ENCODE measurements at regions not wholly inside any gene's neighbourhood (a gene's known extent, or its start where the extent isn't known, plus 50 kb on each side); places are given as distances from the start of the nearest gene placed in this dataset.
A peak's percentile ranks its signal among the peaks of the same experiment; 100 is the strongest.

GRCh38 chr2:12211326-12212175, 465.1 kb downstream of the LPIN1 start:
- no peaks in the 10 kb centered on the region for H3K36me3 ChIP-seq
- no peak overlapping the region for H2AFZ ChIP-seq (replicated peaks)
- no peak overlapping the region for H3K4me3 ChIP-seq
- Mint-ChIP-seq H3K4me3 (no peak overlapping the region), H3K4me1 (peaks cover 28% of the 10 kb centered on the region), H3K36me3 (no peaks in the 10 kb centered on the region), H3K9me3 (peaks cover 2% of the 10 kb centered on the region), H3K27me3 (ENCODE audit: insufficient read depth, low read depth) (peaks cover 2% of the 10 kb centered on the region), H3K27ac (peak overlapping the region; percentile 61)
- H3K79me2 ChIP-seq (ENCODE audit: low read depth), result no peaks in the 10 kb centered on the region
- no peaks in the 10 kb centered on the region for H3K9me3 ChIP-seq (ENCODE audit: low read depth)
- H3K27ac ChIP-seq, result no peak overlapping the region
- H4K20me1 ChIP-seq (ENCODE audit: low read depth), result no peaks in the 10 kb centered on the region
- no peak overlapping the region for H3K9ac ChIP-seq
- TF ChIP-seq, protein P1, sequence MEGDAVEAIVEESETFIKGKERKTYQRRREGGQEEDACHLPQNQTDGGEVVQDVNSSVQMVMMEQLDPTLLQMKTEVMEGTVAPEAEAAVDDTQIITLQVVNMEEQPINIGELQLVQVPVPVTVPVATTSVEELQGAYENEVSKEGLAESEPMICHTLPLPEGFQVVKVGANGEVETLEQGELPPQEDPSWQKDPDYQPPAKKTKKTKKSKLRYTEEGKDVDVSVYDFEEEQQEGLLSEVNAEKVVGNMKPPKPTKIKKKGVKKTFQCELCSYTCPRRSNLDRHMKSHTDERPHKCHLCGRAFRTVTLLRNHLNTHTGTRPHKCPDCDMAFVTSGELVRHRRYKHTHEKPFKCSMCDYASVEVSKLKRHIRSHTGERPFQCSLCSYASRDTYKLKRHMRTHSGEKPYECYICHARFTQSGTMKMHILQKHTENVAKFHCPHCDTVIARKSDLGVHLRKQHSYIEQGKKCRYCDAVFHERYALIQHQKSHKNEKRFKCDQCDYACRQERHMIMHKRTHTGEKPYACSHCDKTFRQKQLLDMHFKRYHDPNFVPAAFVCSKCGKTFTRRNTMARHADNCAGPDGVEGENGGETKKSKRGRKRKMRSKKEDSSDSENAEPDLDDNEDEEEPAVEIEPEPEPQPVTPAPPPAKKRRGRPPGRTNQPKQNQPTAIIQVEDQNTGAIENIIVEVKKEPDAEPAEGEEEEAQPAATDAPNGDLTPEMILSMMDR (IDR thresholded peaks at IDR 0.05), result no peak
- TF ChIP-seq EZH2phosphoT487 (IDR thresholded peaks at IDR 0.05) (no peak), EZH2 (IDR thresholded peaks at IDR 0.05) (no peak)
- no peaks in the 10 kb centered on the region for H3K4me1 ChIP-seq
- no peaks in the 10 kb centered on the region for H3F3A ChIP-seq (ENCODE audit: low read depth)
- no peak for DNase-seq (ENCODE audit: low spot score)
- no peaks in the 10 kb centered on the region for H3K27me3 ChIP-seq
- H3K4me2 ChIP-seq, result no peak overlapping the region

DNA sequence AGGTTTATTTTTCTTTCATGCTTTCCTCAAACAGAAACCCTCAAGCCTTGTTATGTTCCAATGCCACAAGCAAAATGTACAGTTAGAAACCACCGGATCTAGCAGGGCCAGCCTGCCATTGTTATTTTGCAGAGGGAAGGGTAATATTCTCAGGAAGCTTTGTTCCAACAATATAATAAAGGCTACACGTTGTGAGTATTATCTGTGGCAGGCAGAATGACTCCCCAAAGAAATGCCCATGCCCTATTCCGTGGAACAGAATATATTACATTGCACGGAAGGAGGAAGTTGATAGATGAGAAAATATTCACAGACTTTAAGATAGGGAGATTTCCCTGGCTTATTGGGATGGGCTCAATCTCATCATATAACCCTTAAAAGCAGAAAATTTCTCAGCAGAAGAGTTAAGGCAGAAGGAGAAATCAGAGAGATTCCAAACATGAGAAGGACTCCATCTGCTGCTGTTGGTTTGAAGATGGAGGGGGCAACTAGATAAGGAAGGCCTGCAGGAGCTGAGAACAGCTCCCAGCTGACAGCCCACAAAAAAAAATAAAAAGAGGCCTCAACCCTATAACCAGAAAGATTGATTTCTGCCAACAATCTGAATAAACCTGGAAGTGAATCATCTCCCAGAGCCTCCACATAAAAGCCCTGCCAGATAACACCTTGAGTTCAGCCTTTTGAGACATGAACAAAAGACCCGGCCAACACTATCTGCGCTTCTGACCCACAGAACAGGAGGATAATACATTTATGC, 466.6 kb downstream of the LPIN1 start:
- TF ChIP-seq EZH2 (IDR thresholded peaks at IDR 0.05) (no peak), EZH2phosphoT487 (IDR thresholded peaks at IDR 0.05) (no peak)
- TF ChIP-seq, protein P1 (IDR thresholded peaks at IDR 0.05), result no peak
- H3K27me3 ChIP-seq, result no peaks in the 10 kb centered on the region
- no peak overlapping the region for H3K27ac ChIP-seq
- Mint-ChIP-seq H3K4me1 (peaks cover 28% of the 10 kb centered on the region), H3K4me3 (no peak overlapping the region), H3K27ac (no peak overlapping the region), H3K27me3 (ENCODE audit: insufficient read depth, low read depth) (peaks cover 4% of the 10 kb centered on the region), H3K36me3 (no peaks in the 10 kb centered on the region), H3K9me3 (peaks cover 2% of the 10 kb centered on the region)
- H3K36me3 ChIP-seq, result no peaks in the 10 kb centered on the region
- no peak overlapping the region for H3K9ac ChIP-seq
- no peak for DNase-seq (ENCODE audit: low spot score)
- no peak overlapping the region for H2AFZ ChIP-seq (replicated peaks)
- no peaks in the 10 kb centered on the region for H3K9me3 ChIP-seq (ENCODE audit: low read depth)
- H3K79me2 ChIP-seq (ENCODE audit: low read depth), result no peaks in the 10 kb centered on the region
- H3K4me2 ChIP-seq, result no peak overlapping the region
- no peaks in the 10 kb centered on the region for H4K20me1 ChIP-seq (ENCODE audit: low read depth)
- no peak overlapping the region for H3K4me3 ChIP-seq
- H3F3A ChIP-seq (ENCODE audit: low read depth), result no peaks in the 10 kb centered on the region
- H3K4me1 ChIP-seq, result no peaks in the 10 kb centered on the region

DNA sequence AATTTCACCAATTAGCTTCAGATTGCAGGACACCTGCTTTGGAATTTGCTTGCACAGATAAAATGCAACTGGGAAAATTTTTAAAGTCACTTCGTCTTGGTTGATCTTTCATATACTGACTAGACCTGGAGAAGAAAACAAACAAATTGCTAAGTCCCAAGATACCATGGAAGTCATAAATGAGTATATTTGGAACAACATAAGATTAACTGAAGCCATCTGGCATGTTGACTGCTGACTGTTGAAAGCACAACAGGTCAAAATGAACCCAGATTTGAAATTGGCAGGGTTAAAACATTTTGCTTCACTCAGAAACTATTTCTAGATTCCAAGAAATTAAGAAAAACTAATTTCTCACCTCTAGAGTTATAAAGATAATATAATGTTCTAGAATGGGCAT, 470.7 kb downstream of the LPIN1 start:
- DNase-seq (ENCODE audit: low spot score), result no peak
- Histone ChIP-seq H3K27me3 (no peaks in the 10 kb centered on the region), H3K9ac (no peak overlapping the region), H3K4me3 (no peak overlapping the region), H3K79me2 (ENCODE audit: low read depth) (no peaks in the 10 kb centered on the region), H3K27ac (no peak overlapping the region), H4K20me1 (ENCODE audit: low read depth) (no peaks in the 10 kb centered on the region), H3K4me1 (no peaks in the 10 kb centered on the region), H3K4me2 (no peak overlapping the region), H2AFZ (replicated peaks) (no peak overlapping the region), H3K36me3 (no peaks in the 10 kb centered on the region), H3F3A (ENCODE audit: low read depth) (no peaks in the 10 kb centered on the region), H3K9me3 (ENCODE audit: low read depth) (no peaks in the 10 kb centered on the region)
- peaks cover 4% of the 10 kb centered on the region for H3K27me3 Mint-ChIP-seq (ENCODE audit: insufficient read depth, low read depth)
- no peak for TF ChIP-seq EZH2phosphoT487 (IDR thresholded peaks at IDR 0.05)
- TF ChIP-seq, protein P1 (IDR thresholded peaks at IDR 0.05), result no peak
- no peak for TF ChIP-seq EZH2 (IDR thresholded peaks at IDR 0.05)
- no peaks in the 10 kb centered on the region for H3K36me3 Mint-ChIP-seq
- H3K9me3 Mint-ChIP-seq, result peaks cover 2% of the 10 kb centered on the region
- H3K4me3 Mint-ChIP-seq, result no peak overlapping the region
- no peak overlapping the region for H3K27ac Mint-ChIP-seq
- peaks cover 14% of the 10 kb centered on the region for H3K4me1 Mint-ChIP-seq
